DOHH2 (cell line): ENCODE measurements at regions not wholly inside any gene's neighbourhood (a gene's known extent, or its start where the extent isn't known, plus 50 kb on each side); places are given as distances from the start of the nearest gene placed in this dataset.

ENCODE experiments used
- H3F3A ChIP-seq: fragments of 200-600 bp; sonication (generic), shearing (Covaris generic); 2 replicates; pipeline ENCODE4 v1.6.0; 2016; ENCODE audit warnings: antibody characterized with exemption, mild to moderate bottlenecking; ENCODE audit not compliant: control insufficient read depth, insufficient read depth
- H3K27ac ChIP-seq: fragments of 200-600 bp; sonication (generic); 2 replicates; pipeline ENCODE4 v1.5.1; 2014; ENCODE audit warnings: low read depth, mild to moderate bottlenecking, low read length, moderate library complexity
- H3K27me3 ChIP-seq: fragments of 200-600 bp; sonication (generic); 2 replicates; pipeline ENCODE4 v1.6.1; 2014; ENCODE audit warnings: mild to moderate bottlenecking, low read length, mixed read lengths; ENCODE audit not compliant: control insufficient read depth
- H3K36me3 ChIP-seq: fragments of 200-600 bp; sonication (generic); 2 replicates; pipeline ENCODE4 v1.6.1; 2014; ENCODE audit warnings: mild to moderate bottlenecking, low read length, moderate library complexity, mixed read lengths; ENCODE audit not compliant: control insufficient read depth
- H3K4me1 ChIP-seq: fragments of 200-600 bp; sonication (generic); 2 replicates; pipeline ENCODE4 v1.6.1; 2014; ENCODE audit warnings: mild to moderate bottlenecking, low read length, mixed read lengths; ENCODE audit not compliant: control insufficient read depth
- H3K4me2 ChIP-seq: fragments of 200-600 bp; sonication (generic); 2 replicates; pipeline ENCODE4 v1.6.0; 2014; ENCODE audit warnings: mild to moderate bottlenecking, low read length, moderate library complexity
- H3K4me3 ChIP-seq: fragments of 200-600 bp; sonication (generic); 2 replicates; pipeline ENCODE4 v1.5.1; 2014; ENCODE audit warnings: mild to moderate bottlenecking, low read length, mixed read lengths
- H3K79me2 ChIP-seq: fragments of 200-600 bp; sonication (generic); 2 replicates; pipeline ENCODE4 v1.6.1; 2014; ENCODE audit warnings: mild to moderate bottlenecking, low read length, mixed read lengths; ENCODE audit not compliant: control insufficient read depth
- H3K9me2 ChIP-seq: fragments of 200-600 bp; sonication (generic); replicated peaks from 2 replicates; pipeline ENCODE4 v1.6.1; 2014; ENCODE audit warnings: mild to moderate bottlenecking, low read length, mixed read lengths; ENCODE audit not compliant: control insufficient read depth
- H3K9me3 ChIP-seq: fragments of 200-600 bp; sonication (generic); 2 replicates; pipeline ENCODE4 v1.6.1; 2014; ENCODE audit warnings: antibody characterized with exemption, low read length, mixed read lengths; ENCODE audit not compliant: control insufficient read depth, insufficient read depth
- H4K20me1 ChIP-seq: fragments of 200-600 bp; sonication (generic); 2 replicates; pipeline ENCODE4 v1.6.0; 2014; ENCODE audit warnings: low read depth, mild to moderate bottlenecking, antibody characterized with exemption, low read length, moderate library complexity; ENCODE audit not compliant: control insufficient read depth, insufficient read depth
- EZH2phosphoT487 ChIP-seq: fragments of 200-600 bp; sonication (generic); IDR thresholded peaks from 2 replicates; pipeline ENCODE4 v1.6.1; 2017; ENCODE audit warnings: borderline replicate concordance, mild to moderate bottlenecking, antibody characterized with exemption, low read length, moderate library complexity, mixed read lengths
- TF ChIP-seq, protein P1 (sequence below): fragments of 200-600 bp; sonication (generic); IDR thresholded peaks from one replicate; pipeline ENCODE4 v1.5.1; 2014; ENCODE audit warnings: antibody characterized with exemption, mild to moderate bottlenecking, low read depth, low read length; ENCODE audit not compliant: poor library complexity, severe bottlenecking

- Histone ChIP-seq H4K20me1 (no peaks in the 10 kb centered on the region), H3K4me3 (no peak overlapping the region), H3K9me3 (no peaks in the 10 kb centered on the region), H3K36me3 (no peaks in the 10 kb centered on the region), H3K27me3 (no peaks in the 10 kb centered on the region), H3K9me2 (no peaks in the 10 kb centered on the region), H3K27ac (no peak overlapping the region), H3K4me1 (no peaks in the 10 kb centered on the region), H3F3A (no peaks in the 10 kb centered on the region), H3K79me2 (no peaks in the 10 kb centered on the region), H3K4me2 (no peak overlapping the region)
- TF ChIP-seq, protein P1, sequence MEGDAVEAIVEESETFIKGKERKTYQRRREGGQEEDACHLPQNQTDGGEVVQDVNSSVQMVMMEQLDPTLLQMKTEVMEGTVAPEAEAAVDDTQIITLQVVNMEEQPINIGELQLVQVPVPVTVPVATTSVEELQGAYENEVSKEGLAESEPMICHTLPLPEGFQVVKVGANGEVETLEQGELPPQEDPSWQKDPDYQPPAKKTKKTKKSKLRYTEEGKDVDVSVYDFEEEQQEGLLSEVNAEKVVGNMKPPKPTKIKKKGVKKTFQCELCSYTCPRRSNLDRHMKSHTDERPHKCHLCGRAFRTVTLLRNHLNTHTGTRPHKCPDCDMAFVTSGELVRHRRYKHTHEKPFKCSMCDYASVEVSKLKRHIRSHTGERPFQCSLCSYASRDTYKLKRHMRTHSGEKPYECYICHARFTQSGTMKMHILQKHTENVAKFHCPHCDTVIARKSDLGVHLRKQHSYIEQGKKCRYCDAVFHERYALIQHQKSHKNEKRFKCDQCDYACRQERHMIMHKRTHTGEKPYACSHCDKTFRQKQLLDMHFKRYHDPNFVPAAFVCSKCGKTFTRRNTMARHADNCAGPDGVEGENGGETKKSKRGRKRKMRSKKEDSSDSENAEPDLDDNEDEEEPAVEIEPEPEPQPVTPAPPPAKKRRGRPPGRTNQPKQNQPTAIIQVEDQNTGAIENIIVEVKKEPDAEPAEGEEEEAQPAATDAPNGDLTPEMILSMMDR = no peak
- TF ChIP-seq EZH2phosphoT487 = no peak
These were observed 373.1 kb upstream of the SYT4 start for GRCh38 chr18:43650426-43650825.

GRCh38 chr18:43651057-43651456 lies 373.8 kb upstream of the SYT4 start:
- Histone ChIP-seq H3K9me2 (no peaks in the 10 kb centered on the region), H3K27ac (no peak overlapping the region), H3K9me3 (no peaks in the 10 kb centered on the region), H3K4me2 (no peak overlapping the region), H4K20me1 (no peaks in the 10 kb centered on the region), H3K79me2 (no peaks in the 10 kb centered on the region), H3F3A (no peaks in the 10 kb centered on the region), H3K4me1 (no peaks in the 10 kb centered on the region), H3K36me3 (no peaks in the 10 kb centered on the region), H3K4me3 (no peak overlapping the region), H3K27me3 (no peaks in the 10 kb centered on the region)
- TF ChIP-seq EZH2phosphoT487 = no peak
- TF ChIP-seq, protein P1 = no peak

DNA sequence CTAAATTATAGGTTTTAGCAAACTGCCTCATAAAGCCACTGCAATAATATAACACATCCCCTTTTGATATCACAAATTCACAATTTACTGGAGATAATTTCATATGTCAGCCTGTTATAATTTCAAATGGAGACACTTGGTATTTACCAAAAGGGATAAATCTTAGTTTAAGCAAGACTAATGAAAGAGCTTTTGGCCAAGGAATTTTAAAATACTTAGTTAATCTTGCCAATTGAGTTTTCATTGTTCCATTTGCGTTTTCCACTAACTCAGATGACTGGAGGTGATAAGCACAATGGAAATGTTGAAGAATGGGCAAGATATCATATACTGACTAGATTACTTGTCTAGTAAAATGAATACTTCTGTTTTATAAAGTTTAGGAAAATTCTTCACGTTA lies 379.3 kb upstream of the SYT4 start:
- H3K27me3 ChIP-seq = no peaks in the 10 kb centered on the region
- H4K20me1 ChIP-seq = no peaks in the 10 kb centered on the region
- H3K79me2 ChIP-seq = no peaks in the 10 kb centered on the region
- H3K4me1 ChIP-seq = no peaks in the 10 kb centered on the region
- H3K36me3 ChIP-seq = no peaks in the 10 kb centered on the region
- no peak for TF ChIP-seq EZH2phosphoT487
- TF ChIP-seq, protein P1 = no peak
- H3K4me3 ChIP-seq = no peak overlapping the region
- H3K27ac ChIP-seq = no peak overlapping the region
- no peaks in the 10 kb centered on the region for H3K9me3 ChIP-seq
- no peak overlapping the region for H3K4me2 ChIP-seq
- no peaks in the 10 kb centered on the region for H3K9me2 ChIP-seq
- H3F3A ChIP-seq = no peaks in the 10 kb centered on the region

- no peaks in the 10 kb centered on the region for H3K4me1 ChIP-seq
- H3K4me2 ChIP-seq = no peak overlapping the region
- H3K27ac ChIP-seq = no peak overlapping the region
- H3K9me2 ChIP-seq = no peaks in the 10 kb centered on the region
- no peaks in the 10 kb centered on the region for H3K79me2 ChIP-seq
- no peaks in the 10 kb centered on the region for H3K9me3 ChIP-seq
- no peak overlapping the region for H3K4me3 ChIP-seq
- no peaks in the 10 kb centered on the region for H4K20me1 ChIP-seq
- no peaks in the 10 kb centered on the region for H3K36me3 ChIP-seq
- no peaks in the 10 kb centered on the region for H3K27me3 ChIP-seq
- TF ChIP-seq, protein P1 = no peak
- no peak for TF ChIP-seq EZH2phosphoT487
- no peaks in the 10 kb centered on the region for H3F3A ChIP-seq
These were observed 384.3 kb upstream of the SYT4 start for GRCh38 chr18:43661570-43661969.
